ENCODE measurements at regions not wholly inside any gene's neighbourhood (a gene's known extent, or its start where the extent isn't known, plus 50 kb on each side); places are given as distances from the start of the nearest gene placed in this dataset.
"Not testable (repeated sequence)": the region's sequence is repeated elsewhere in the genome, so short reads cannot be mapped to it uniquely, and the experiment has no call there.

DNA sequence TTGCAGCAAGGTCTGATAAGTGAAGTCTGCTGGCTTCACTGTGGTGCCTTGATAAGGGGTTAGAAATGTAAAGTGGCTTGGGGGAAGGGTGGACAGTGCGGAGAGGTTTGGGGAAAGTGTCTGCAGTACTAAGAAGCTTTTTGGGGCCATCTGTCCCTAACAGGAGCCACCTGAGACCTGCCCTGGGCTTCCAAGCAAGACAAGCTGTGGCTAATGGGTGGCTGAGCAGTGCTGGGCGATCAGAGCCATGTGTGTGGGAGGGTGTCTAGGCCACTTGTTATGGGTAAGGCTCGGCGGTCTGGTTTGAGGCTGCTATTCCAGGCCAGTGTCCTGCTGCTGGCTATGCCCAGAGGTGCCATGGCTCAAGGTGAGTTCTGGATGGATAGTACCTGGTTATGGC, 185.4 kb upstream of the MTMR8 start:
- Mint-ChIP-seq H3K27ac (no peak overlapping the region), H3K36me3 (ENCODE audit: low read depth) (no peaks in the 10 kb centered on the region), H3K27me3 (no peaks in the 10 kb centered on the region), H3K4me3 (no peak overlapping the region), H3K4me1 (peaks cover 2% of the 10 kb centered on the region)
- DNase-seq (no peak), ATAC-seq (no peak)
- H3K9me3 ChIP-seq (ENCODE audit: control insufficient read depth, low read length, poor library complexity, severe bottlenecking): no peaks in the 10 kb centered on the region

DNA sequence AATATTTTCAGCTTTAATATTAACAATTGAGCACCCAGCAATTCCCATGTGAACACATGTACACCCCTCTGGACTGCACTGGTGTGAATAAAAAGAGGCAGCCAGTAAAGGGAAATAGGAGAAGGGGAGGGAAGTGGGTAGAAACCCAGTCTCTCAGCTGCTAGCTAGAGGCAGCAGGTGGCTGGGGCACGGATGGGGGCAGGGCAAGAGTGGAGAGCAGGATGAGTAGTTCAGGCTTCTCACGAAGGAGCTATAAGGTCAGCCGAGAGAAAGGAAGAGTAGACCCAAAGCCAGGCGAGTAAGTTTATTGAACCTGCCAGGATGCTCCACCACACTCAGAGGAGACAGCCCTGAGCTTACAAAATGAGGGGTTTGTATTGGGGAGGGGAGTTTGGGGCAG, 184.8 kb upstream of the MTMR8 start:
- ATAC-seq: no peak

GRCh38 chrX:64571011-64571410, 175.8 kb upstream of the MTMR8 start:
- Mint-ChIP-seq H3K4me1 (no peaks in the 10 kb centered on the region), H3K27me3 (no peaks in the 10 kb centered on the region), H3K4me3 (no peak overlapping the region), H3K36me3 (ENCODE audit: low read depth) (no peaks in the 10 kb centered on the region), H3K27ac (no peak overlapping the region)
- DNase-seq (no peak), ATAC-seq (no peak)
- H3K9me3 ChIP-seq (ENCODE audit: control insufficient read depth, low read length, poor library complexity, severe bottlenecking): no peaks in the 10 kb centered on the region

More for the DNA sequence above, 184.8 kb upstream of the MTMR8 start:
- Mint-ChIP-seq H3K4me1 (peaks cover 2% of the 10 kb centered on the region), H3K27me3 (no peaks in the 10 kb centered on the region), H3K27ac (no peak overlapping the region), H3K36me3 (ENCODE audit: low read depth) (no peaks in the 10 kb centered on the region), H3K4me3 (peak overlapping the region; percentile 59)
- H3K9me3 ChIP-seq (ENCODE audit: control insufficient read depth, low read length, poor library complexity, severe bottlenecking): no peaks in the 10 kb centered on the region
- DNase-seq: no peak

- no peak overlapping the region for H3K27ac Mint-ChIP-seq
- no peaks in the 10 kb centered on the region for H3K27me3 Mint-ChIP-seq
- no peak overlapping the region for H3K4me3 Mint-ChIP-seq
- H3K4me1 Mint-ChIP-seq: no peaks in the 10 kb centered on the region
- DNase-seq (no peak), ATAC-seq (no peak)
- H3K9me3 ChIP-seq (ENCODE audit: control insufficient read depth, low read length, poor library complexity, severe bottlenecking): no peaks in the 10 kb centered on the region
- no peaks in the 10 kb centered on the region for H3K36me3 Mint-ChIP-seq (ENCODE audit: low read depth)
Observed at GRCh38 chrX:64570204-64570603, 175.0 kb upstream of the MTMR8 start.

DNA sequence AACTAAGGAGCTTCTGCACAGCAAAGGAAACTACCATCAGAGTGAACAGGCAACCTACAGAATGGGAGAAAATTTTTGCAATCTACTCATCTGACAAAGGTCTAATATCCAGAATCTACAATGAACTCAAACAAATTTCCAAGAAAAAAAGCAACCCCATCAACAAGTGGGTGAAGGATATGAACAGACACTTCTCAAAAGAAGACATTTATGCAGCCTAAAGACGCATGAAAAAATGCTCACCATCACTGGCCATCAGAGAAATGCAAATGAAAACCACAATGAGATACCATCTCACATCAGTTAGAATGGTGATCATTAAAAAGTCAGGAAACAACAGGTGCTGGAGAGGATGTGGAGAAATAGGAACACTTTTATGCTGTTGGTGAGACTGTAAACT, 170.1 kb upstream of the MTMR8 start:
- H3K27me3 Mint-ChIP-seq; DNase-seq; H3K4me3 Mint-ChIP-seq; H3K36me3 Mint-ChIP-seq (ENCODE audit: low read depth); H3K27ac Mint-ChIP-seq; H3K4me1 Mint-ChIP-seq; ATAC-seq; H3K9me3 ChIP-seq (ENCODE audit: control insufficient read depth, low read length, poor library complexity, severe bottlenecking): not testable (repeated sequence)

DNA sequence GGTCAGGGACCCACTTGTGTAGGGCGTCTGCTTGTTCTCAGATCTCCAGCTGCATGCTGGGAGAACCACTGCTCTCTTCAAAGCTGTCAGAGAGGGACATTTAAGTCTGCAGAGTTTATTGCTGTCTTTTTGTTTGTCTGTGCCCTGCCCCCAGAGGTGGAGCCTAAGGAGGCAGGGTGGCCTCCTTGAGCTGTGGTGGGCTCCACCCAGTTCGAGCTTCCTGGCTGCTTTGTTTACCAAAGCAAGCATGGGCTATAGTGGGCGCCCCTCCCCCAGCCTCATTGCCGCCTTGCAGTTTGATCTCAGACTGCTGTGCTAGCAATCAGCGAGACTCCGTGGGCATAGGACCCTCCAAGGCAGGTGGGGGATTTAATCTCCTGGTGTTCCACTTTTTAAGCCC, 154.0 kb upstream of the MTMR8 start:
- H3K27ac Mint-ChIP-seq; H3K27me3 Mint-ChIP-seq; H3K9me3 ChIP-seq (ENCODE audit: control insufficient read depth, low read length, poor library complexity, severe bottlenecking); H3K36me3 Mint-ChIP-seq (ENCODE audit: low read depth); H3K4me1 Mint-ChIP-seq; ATAC-seq; H3K4me3 Mint-ChIP-seq; DNase-seq: not testable (repeated sequence)

GRCh38 chrX:64536736-64537135, 141.5 kb upstream of the MTMR8 start:
- no peak for ATAC-seq
- Mint-ChIP-seq H3K27me3 (no peaks in the 10 kb centered on the region), H3K4me3 (no peak overlapping the region), H3K4me1 (no peaks in the 10 kb centered on the region), H3K27ac (no peak overlapping the region), H3K36me3 (ENCODE audit: low read depth) (no peaks in the 10 kb centered on the region)
- no peaks in the 10 kb centered on the region for H3K9me3 ChIP-seq (ENCODE audit: control insufficient read depth, low read length, poor library complexity, severe bottlenecking)
- no peak for DNase-seq

All from T-helper 17 cell (primary cell).